ENCODE measurements at regions not wholly inside any gene's neighbourhood (a gene's known extent, or its start where the extent isn't known, plus 50 kb on each side); places are given as distances from the start of the nearest gene placed in this dataset.

DNA sequence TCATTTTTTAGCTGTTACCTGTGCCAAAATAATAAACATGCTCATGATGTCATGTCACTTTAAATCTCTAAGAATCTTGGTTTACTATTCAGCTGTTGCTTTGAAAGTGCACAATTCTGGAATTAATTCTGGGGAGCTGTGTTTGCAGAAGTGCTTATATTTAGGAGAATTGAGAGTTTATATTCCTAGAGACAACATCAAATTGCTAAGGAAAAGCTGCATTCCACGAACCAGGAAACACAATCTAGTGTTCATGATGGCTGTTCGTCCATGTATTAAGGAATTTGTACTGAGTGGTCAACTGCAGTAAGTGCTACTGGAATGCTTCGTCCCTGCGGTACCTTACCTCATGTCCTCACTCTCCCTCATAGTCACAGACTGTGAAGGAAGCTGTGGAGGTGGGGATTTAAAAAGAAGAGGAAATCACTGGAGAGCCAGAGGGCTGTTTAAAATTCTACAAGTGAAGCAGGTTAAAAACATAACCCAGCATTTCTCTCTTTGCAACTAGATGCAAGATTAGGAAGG, 161.0 kb downstream of the TRMT11 start:
- DNase-seq (ENCODE audit: low read depth) = no peak

GRCh38 chr6:126148853-126149252, 162.5 kb downstream of the TRMT11 start:
- no peak for DNase-seq (ENCODE audit: low read depth)

DNA sequence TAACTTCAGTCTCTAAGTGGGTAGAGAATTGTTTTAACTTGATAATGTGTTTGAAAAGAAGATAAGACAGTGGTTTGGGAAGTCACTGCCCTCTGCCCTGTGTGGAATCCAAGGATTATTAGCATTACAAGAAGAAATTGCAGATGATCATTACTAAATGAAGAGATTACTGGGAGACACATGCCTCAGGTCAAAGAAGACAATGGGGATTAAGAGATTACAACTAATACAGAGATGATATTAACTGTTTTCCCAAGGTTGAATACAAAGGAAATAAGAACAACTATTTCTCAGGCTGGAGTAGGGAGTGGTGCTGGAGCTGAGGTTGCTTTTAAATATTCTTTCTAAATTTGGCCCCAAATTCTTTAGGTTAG, 166.0 kb downstream of the TRMT11 start:
- DNase-seq (ENCODE audit: low read depth) = no peak

GRCh38 chr6:126153661-126154060, 167.3 kb downstream of the TRMT11 start:
- no peak for DNase-seq (ENCODE audit: low read depth)

DNA sequence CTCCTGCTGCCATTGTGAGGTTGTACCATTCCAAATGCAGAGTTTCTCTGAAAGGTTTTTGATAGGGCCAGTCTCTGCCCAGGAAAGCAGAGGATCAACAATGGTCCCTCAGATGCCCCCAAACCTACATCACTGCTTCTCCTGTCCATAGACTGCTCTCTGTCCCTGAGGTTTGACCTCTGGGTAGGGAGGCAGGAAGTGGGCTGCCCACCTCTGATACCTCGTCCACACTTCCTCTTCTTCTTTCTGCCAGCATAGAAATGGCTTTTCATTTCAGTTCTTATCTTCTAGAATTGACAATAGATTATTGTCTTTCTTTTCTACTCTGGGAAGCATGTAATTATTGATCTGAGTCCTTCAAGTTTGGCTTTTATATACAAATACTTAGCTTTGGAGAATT, 170.6 kb downstream of the TRMT11 start:
- DNase-seq (ENCODE audit: low read depth) = no peak

DNA sequence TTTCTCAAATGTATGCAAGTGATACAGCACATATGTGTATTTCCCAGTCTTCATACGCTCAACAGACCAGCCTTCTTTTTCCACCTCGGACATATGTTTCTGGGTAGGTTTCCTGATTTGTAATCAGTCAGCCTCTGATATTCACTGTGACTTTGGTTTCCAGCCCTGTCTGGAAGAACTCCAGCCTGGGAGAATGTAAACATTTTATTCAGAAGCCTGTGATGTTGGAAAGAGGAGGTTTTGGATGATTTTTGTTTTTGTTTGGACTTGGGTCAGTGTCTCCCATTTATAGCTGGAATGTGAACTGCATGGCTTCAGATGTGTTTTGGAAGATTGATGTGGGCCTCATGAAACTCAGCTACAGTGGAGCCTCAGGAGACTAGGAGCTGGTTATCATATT, 172.2 kb upstream of the CENPW start:
- DNase-seq (ENCODE audit: low read depth) = no peak

GRCh38 chr6:126170433-126170832, 169.5 kb upstream of the CENPW start:
- DNase-seq (ENCODE audit: low read depth) = no peak

GRCh38 chr6:126170978-126171382, 168.9 kb upstream of the CENPW start:
- DNase-seq (ENCODE audit: low read depth) = peak; percentile 40

DNA sequence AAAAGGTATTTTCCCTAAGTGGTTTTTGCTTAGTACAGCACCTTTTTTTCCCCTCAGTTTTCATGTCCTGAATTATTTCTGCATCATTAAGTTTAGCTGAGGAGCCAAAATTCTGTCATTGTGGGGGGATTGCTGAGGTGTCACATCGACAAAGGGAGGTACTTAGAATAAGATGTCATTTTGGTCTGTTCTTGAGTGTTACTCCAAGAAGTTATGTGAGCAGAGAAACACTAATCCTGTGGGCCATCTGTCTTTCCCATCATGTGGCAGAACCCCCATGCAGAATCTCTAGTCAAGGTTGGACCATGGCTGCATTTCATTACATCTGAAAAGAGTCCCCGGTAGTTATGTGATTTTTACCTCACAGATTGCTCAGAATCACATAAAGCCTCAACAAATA, 167.8 kb upstream of the CENPW start:
- no peak for DNase-seq (ENCODE audit: low read depth)

- DNase-seq (ENCODE audit: low read depth) = no peak
Measured at GRCh38 chr6:126173265-126173664, 166.7 kb upstream of the CENPW start.

DNA sequence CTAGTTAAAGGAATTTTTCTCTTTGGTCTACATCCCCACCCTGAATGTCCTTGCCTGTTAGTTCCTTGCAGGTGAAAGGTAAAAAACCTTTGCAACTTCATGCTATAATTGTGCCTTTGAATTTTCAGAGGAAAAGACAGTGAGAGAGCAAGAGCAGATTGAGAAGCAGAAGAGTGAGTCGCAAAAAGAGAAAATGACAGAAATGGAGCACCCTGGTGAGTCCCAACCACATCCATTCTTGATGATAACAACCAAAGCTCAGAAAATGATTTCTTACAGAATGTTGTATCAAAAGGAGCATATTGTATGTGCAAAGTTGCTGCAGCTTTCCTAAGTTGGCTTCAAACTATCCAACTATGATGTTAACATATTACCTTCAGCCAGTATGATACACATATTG, 165.2 kb upstream of the CENPW start:
- DNase-seq (ENCODE audit: low read depth) = no peak

DNA sequence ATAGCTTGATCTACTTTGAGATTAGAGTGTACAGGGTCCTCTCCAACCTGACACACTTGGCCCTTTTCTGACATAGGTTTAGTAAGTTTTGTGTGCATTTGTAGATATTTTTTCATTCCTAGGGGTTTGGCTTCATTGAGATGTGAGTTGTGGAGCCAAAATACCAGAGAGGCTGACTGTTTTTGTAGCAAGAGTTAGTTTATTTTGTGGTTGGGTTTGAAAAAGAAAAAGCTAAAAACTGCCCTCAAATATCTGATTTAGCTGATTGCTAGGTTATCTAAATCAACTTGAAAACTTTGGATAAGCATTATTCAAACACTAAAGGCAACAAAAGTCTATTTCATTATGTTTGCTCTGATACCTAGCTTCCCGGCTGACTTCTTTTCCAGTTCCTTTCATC, 164.7 kb upstream of the CENPW start:
- no peak for DNase-seq (ENCODE audit: low read depth)

DNA sequence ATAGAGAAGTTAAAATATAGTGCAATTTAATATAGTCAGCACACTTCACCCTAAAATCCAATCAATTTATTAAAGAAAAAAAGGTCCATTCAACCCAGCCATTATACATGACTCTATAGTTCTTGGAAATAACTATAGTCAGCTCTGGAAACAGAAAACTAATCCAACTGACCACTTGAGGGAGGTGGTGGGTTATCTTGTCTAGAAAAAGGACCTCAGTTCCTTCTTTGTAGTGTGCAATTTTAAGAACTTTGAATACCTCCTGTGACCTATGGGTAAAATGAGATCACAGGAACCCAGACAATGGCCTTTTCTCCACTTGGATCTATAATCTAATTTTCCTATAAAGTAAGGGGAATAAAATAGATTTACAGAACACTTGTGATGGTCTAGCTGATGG, 163.6 kb upstream of the CENPW start:
- peak; percentile 62 for DNase-seq (ENCODE audit: low read depth)

- DNase-seq (ENCODE audit: low read depth) = peak; percentile 97
Measured at GRCh38 chr6:126180585-126180984, 159.3 kb upstream of the CENPW start.

- DNase-seq (ENCODE audit: low read depth) = peak; percentile 61
Measured at GRCh38 chr6:126181173-126181741, 158.7 kb upstream of the CENPW start.

DNA sequence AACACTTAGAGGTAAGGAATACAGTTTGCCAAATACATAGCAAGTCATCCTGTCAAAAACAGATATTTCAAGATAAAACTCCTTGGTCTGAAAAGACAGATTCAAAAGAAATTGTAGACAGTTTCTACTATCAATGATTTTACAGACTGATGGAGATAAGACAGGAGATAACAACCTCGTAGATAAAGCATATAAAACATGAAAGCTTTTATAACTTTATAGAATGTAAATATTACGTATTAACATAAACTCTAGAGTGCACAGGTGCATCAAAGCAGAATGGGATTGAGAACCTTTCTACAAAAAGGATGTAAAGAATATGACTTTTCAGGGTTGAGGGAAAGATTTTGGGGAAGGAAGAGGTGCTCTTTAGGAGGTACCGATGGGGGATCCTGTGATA, 158.0 kb upstream of the CENPW start:
- no peak for DNase-seq (ENCODE audit: low read depth)

DNA sequence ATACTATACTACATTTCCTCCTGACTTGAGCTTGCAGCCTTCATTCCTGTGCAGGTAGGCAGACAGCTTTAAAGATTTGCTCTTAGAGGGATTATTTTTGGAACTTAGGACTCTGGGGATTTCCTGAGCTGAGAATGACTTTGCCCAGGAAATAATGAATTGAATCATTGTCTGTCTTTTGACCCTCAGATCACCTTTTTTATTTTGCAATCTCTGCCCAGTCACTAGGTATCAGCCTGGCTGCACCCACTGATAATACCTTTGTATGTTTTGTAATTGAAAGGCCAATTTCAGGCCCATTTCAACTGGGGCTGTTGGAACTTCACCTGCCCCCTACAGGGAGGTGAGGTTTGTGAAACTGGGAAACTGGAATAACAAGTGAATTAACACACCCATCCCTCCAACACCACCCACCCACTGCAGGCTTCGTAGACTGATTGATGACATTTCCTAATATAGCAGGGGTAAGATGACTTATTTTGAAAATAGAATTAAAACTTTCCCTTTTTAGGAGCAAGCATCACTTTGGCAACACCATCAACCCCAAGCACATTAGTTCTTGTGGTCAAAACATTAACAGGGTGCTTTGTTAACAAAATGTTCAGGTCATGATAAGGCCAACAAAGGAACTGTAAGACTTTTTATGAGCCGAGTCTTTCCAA, 157.1 kb upstream of the CENPW start:
- no peak for DNase-seq (ENCODE audit: low read depth)

GRCh38 chr6:126185774-126186173, 154.1 kb upstream of the CENPW start:
- DNase-seq (ENCODE audit: low read depth) = no peak

- DNase-seq (ENCODE audit: low read depth) = peak; percentile 36
Measured at GRCh38 chr6:126188279-126188909, 151.5 kb upstream of the CENPW start.

- no peak for DNase-seq (ENCODE audit: low read depth)
Measured at GRCh38 chr6:126195625-126196236, 144.2 kb upstream of the CENPW start.

- no peak for DNase-seq (ENCODE audit: low read depth)
Measured at GRCh38 chr6:126198631-126199030, 141.3 kb upstream of the CENPW start.

DNA sequence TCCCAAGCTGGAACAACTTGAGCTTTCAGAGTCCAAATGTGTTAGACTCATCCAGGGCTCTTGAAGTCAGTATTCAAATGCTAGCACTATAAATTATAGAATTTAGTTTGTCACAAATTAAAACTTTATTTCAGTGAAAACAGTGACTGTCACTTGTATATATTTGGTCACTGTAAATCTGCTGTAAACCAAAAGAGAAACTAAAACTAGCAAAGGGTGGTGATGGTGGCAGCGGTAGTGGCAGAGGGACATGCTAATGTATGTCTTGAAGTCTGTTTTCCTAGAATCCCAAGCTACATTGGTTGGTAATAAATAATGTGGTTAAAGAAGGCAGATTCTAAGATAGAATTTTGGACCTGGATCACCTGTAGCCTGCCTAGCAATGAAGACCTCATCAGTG, 140.4 kb upstream of the CENPW start:
- no peak for DNase-seq (ENCODE audit: low read depth)

Data from myocyte (in vitro differentiated cells).